Natural killer cell (primary cell): ENCODE measurements at regions not wholly inside any gene's neighbourhood (a gene's known extent, or its start where the extent isn't known, plus 50 kb on each side); places are given as distances from the start of the nearest gene placed in this dataset.
"Not testable (repeated sequence)": the region's sequence is repeated elsewhere in the genome, so short reads cannot be mapped to it uniquely, and the experiment has no call there.

Experiments used
- ATAC-seq, 3 donors: fragments of 150-1000 bp in 2 of 3; fragments of 200-7000 bp in 1 of 3; cut with Tn5 transposase; 1 replicate in 1 of 3; 2 replicates in 2 of 3; pipeline ENCODE4 v1.10.0; 2021; ENCODE audit warnings: mild to moderate bottlenecking in 2 of 3, moderate library complexity in 2 of 3
- DNase-seq, 2 donors: peaks; one replicate each; pipeline versions ENCODE4 v3.0.0 to v3.0.0-alpha.2; 2013 to 2021; ENCODE audit warnings: mixed read lengths in 1 of 2
- H3K27ac ChIP-seq: one replicate; pipeline ENCODE4 v1.5.1; 2013; ENCODE audit warnings: mild to moderate bottlenecking, low read length
- H3K27me3 ChIP-seq: one replicate; pipeline ENCODE4 v1.6.1; 2013; ENCODE audit warnings: low read length; ENCODE audit not compliant: control insufficient read depth, insufficient read depth
- H3K36me3 ChIP-seq: one replicate; pipeline ENCODE4 v1.6.1; 2013; ENCODE audit warnings: low read length; ENCODE audit not compliant: control insufficient read depth, insufficient read depth
- H3K4me1 ChIP-seq: one replicate; pipeline ENCODE4 v1.6.1; 2013; ENCODE audit warnings: low read length; ENCODE audit not compliant: control insufficient read depth, insufficient read depth
- H3K4me3 ChIP-seq: one replicate; pipeline ENCODE4 v1.5.1; 2013; ENCODE audit warnings: low read length
- H3K9me3 ChIP-seq: one replicate; pipeline ENCODE4 v1.6.1; 2013; ENCODE audit warnings: low read length; ENCODE audit not compliant: control insufficient read depth, insufficient read depth
- H3K27ac Mint-ChIP-seq, 2 donors: one replicate each; pipeline ENCODE4 v1.8.0; 2022; ENCODE audit warnings: mild to moderate bottlenecking in 2 of 2, mixed read lengths in 2 of 2, moderate library complexity in 1 of 2
- H3K27me3 Mint-ChIP-seq, 2 donors: one replicate each; pipeline ENCODE4 v1.8.0; 2022; ENCODE audit warnings: low read depth in 2 of 2, mixed read lengths in 2 of 2
- H3K36me3 Mint-ChIP-seq: one replicate; pipeline ENCODE4 v1.8.0; 2022; ENCODE audit warnings: mixed read lengths
- H3K4me1 Mint-ChIP-seq, 2 donors: one replicate each; pipeline ENCODE4 v1.8.0; 2022; ENCODE audit warnings: mixed read lengths in 2 of 2
- H3K4me3 Mint-ChIP-seq: one replicate; pipeline ENCODE4 v1.8.0; 2022; ENCODE audit warnings: mild to moderate bottlenecking, moderate library complexity, mixed read lengths
- H3K9me3 Mint-ChIP-seq, 2 donors: one replicate each; pipeline ENCODE4 v1.8.0; 2022; ENCODE audit warnings: mixed read lengths in 2 of 2
- WGBS: methylation state at CpG from one replicate; pipeline ENCODE4 v1.1.7; 2013; ENCODE audit warnings: missing lambda C conversion rate; ENCODE audit not compliant: insufficient coverage; 5-methylcytosine and 5-hydroxymethylcytosine counted together
- intact Hi-C: fragments of 100-400 bp; cut with micrococcal nuclease; formaldehyde crosslinking; loops from one replicate; pipeline ENCODE4 v1.14.2; 2022
- TF ChIP-seq, protein P1 (sequence below): fragments of 200-600 bp; IDR thresholded peaks from one replicate; pipeline ENCODE4 v1.8.0; 2022; ENCODE audit warnings: antibody characterized with exemption

- WGBS = 41% methylated on average over 1 of the region's 2 CpGs
- Histone ChIP-seq H3K4me3 (no peak overlapping the region), H3K36me3 (no peaks in the 10 kb centered on the region), H3K4me1 (peaks cover 15% of the 10 kb centered on the region), H3K9me3 (no peaks in the 10 kb centered on the region), H3K27ac (peak overlapping the region; percentile 9), H3K27me3 (no peaks in the 10 kb centered on the region)
- peaks cover 5% of the 10 kb centered on the region for H3K36me3 Mint-ChIP-seq
- no peaks in the 10 kb centered on the region for H3K27me3 Mint-ChIP-seq
- intact Hi-C loops = no loop called here
- H3K4me1 Mint-ChIP-seq = peaks cover 50 to 55% of the 10 kb centered on the region in 2 donors
- H3K4me3 Mint-ChIP-seq = peak overlapping the region; percentile 35
- TF ChIP-seq, protein P1, sequence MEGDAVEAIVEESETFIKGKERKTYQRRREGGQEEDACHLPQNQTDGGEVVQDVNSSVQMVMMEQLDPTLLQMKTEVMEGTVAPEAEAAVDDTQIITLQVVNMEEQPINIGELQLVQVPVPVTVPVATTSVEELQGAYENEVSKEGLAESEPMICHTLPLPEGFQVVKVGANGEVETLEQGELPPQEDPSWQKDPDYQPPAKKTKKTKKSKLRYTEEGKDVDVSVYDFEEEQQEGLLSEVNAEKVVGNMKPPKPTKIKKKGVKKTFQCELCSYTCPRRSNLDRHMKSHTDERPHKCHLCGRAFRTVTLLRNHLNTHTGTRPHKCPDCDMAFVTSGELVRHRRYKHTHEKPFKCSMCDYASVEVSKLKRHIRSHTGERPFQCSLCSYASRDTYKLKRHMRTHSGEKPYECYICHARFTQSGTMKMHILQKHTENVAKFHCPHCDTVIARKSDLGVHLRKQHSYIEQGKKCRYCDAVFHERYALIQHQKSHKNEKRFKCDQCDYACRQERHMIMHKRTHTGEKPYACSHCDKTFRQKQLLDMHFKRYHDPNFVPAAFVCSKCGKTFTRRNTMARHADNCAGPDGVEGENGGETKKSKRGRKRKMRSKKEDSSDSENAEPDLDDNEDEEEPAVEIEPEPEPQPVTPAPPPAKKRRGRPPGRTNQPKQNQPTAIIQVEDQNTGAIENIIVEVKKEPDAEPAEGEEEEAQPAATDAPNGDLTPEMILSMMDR = no peak
- DNase-seq (peak in 1 of 2 donors; percentile 24), ATAC-seq (peak; percentile 64 to 90 (median 70))
- peak overlapping the region; percentile 70 to 81 for H3K27ac Mint-ChIP-seq
- H3K9me3 Mint-ChIP-seq = no peaks in the 10 kb centered on the region
Measured at GRCh38 chr9:85871008-85871407, 69.9 kb upstream of the NAA35 start.

DNA sequence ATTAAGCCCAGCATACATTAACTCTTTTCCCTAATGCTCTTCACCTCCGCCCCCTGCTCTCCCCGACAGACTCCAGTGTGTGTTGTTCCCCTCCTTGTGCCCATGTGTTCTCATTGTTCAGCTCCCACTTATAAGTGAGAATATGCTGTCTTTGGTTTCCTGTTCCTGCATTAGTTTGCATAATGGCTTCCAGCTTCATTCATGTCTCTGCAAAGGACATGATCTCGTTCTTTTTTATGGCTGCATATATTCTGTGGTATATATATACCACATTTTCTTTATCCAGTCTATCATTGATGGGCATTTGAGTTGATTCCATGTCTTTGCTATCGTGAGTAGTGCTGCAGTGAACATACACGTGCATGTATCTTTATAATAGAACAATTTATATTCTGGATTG lies 69.3 kb upstream of the NAA35 start:
- H3K36me3 ChIP-seq, H3K9me3 ChIP-seq, DNase-seq, H3K9me3 Mint-ChIP-seq, H3K27me3 Mint-ChIP-seq, H3K27me3 ChIP-seq, H3K36me3 Mint-ChIP-seq, intact Hi-C loops, H3K4me3 ChIP-seq: not testable (repeated sequence)
- Mint-ChIP-seq H3K27ac (peak overlapping the region; percentile 70 to 81), H3K4me1 (peaks cover 48 to 50% of the 10 kb centered on the region in 2 donors), H3K4me3 (peak overlapping the region; percentile 64)
- WGBS = 73% methylated on average over 3 of the region's 5 CpGs
- peak in 1 of 3 donors; percentile 23 for ATAC-seq
- peaks cover 15% of the 10 kb centered on the region for H3K4me1 ChIP-seq
- H3K27ac ChIP-seq = peak overlapping the region; percentile 9

DNA sequence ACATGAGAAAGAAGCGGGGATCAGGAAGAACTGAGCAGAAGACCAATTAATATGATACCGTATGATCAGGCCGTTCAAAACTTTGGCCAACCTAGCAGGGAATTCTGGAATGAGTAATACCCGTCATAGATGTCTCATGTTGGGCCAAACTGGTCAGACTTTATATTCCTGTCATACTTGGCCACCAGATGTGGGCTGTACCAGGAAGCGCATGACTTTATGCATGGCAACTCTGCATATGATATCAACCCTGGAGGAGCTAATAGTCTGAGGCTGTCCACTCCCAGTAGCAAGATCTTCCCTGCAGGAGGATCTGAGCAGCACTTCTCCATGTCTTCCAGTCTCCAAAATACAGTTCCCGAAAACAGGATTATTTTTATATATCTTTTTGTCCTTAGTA lies 68.5 kb upstream of the NAA35 start:
- Histone ChIP-seq H3K27me3 (no peaks in the 10 kb centered on the region), H3K4me3 (no peak overlapping the region), H3K27ac (no peak overlapping the region), H3K4me1 (peaks cover 15% of the 10 kb centered on the region), H3K36me3 (no peaks in the 10 kb centered on the region), H3K9me3 (no peaks in the 10 kb centered on the region)
- DNase-seq (no peak), ATAC-seq (no peak)
- Mint-ChIP-seq H3K27ac (peak overlapping the region in 1 of 2 donors; percentile 70), H3K9me3 (no peaks in the 10 kb centered on the region), H3K27me3 (no peaks in the 10 kb centered on the region), H3K4me3 (no peak overlapping the region), H3K4me1 (peaks cover 47 to 50% of the 10 kb centered on the region in 2 donors), H3K36me3 (no peaks in the 10 kb centered on the region)
- TF ChIP-seq, protein P1 = no peak
- WGBS = 98% methylated on average over 6 of the region's 6 CpGs
- intact Hi-C loops = no loop called here

DNA sequence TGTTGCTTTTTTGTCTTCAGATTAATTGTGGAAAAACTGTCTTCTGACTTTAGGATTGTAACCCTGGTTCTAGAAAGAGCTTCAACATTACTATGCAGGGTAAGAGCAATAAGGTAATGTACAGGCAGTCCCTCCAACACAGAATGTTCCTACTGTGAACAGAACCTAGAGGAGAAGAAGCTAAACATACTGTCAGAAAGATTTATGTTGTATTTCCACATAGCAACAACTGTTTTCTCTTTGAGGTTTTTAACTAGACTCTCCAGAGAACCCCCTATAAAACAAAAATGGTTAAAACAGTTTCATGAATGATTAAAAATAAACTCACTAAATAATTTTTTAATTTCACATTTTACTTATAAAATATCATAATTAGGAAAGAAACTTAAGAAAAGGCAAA lies 64.3 kb upstream of the NAA35 start:
- ATAC-seq (no peak), DNase-seq (no peak)
- Histone ChIP-seq H3K36me3 (no peaks in the 10 kb centered on the region), H3K27ac (no peak overlapping the region), H3K4me1 (peaks cover 1% of the 10 kb centered on the region), H3K4me3 (no peak overlapping the region), H3K9me3 (no peaks in the 10 kb centered on the region), H3K27me3 (no peaks in the 10 kb centered on the region)
- Mint-ChIP-seq H3K4me3 (no peak overlapping the region), H3K27ac (no peak overlapping the region), H3K9me3 (no peaks in the 10 kb centered on the region), H3K4me1 (peaks cover 13 to 14% of the 10 kb centered on the region in 2 donors), H3K27me3 (no peaks in the 10 kb centered on the region), H3K36me3 (no peaks in the 10 kb centered on the region)
- intact Hi-C loops = no loop called here
- TF ChIP-seq, protein P1 = no peak

GRCh38 chr9:85878872-85879597 lies 61.9 kb upstream of the NAA35 start:
- H3K36me3 ChIP-seq, H3K9me3 Mint-ChIP-seq, H3K4me3 Mint-ChIP-seq, H3K27me3 ChIP-seq, H3K27ac ChIP-seq, DNase-seq, ATAC-seq, H3K9me3 ChIP-seq, H3K4me1 ChIP-seq, H3K4me1 Mint-ChIP-seq, H3K27me3 Mint-ChIP-seq, H3K36me3 Mint-ChIP-seq, H3K4me3 ChIP-seq, intact Hi-C loops: not testable (repeated sequence)
- peak overlapping the region in 1 of 2 donors; percentile 5 for H3K27ac Mint-ChIP-seq
- WGBS = 97% methylated on average over 5 of the region's 5 CpGs

DNA sequence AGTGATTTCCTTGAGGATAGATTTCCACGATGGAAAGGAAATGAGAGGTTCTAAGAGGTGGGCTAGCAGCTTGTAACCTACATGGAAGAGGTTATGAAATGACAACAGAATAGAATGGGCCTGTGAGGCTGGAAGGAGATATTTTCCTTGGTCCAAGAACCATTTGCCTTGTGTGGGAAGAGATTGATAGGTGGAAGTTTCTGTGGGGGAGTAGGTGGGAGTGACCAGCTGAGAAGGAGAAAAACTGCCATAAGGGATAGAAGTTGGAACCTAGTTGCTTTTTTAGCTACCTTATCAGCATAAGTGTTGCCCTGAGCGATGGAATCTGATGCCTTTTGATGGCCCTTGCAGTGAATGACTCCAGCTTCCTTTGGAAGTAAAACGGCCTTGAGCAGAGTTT lies 60.4 kb upstream of the NAA35 start:
- H3K27ac ChIP-seq, ATAC-seq, H3K36me3 ChIP-seq, H3K36me3 Mint-ChIP-seq, H3K27me3 ChIP-seq, H3K9me3 Mint-ChIP-seq, H3K9me3 ChIP-seq, H3K27ac Mint-ChIP-seq, H3K4me3 ChIP-seq, H3K4me3 Mint-ChIP-seq, H3K27me3 Mint-ChIP-seq, intact Hi-C loops, H3K4me1 ChIP-seq, DNase-seq, H3K4me1 Mint-ChIP-seq: not testable (repeated sequence)
- WGBS = 95% methylated on average over 2 of the region's 3 CpGs
